ENCODE measurements at regions not wholly inside any gene's neighbourhood (a gene's known extent, or its start where the extent isn't known, plus 50 kb on each side); places are given as distances from the start of the nearest gene placed in this dataset.

GRCh38 chr1:166785987-166786386 lies 53.3 kb upstream of the POGK start:
- Histone ChIP-seq H4K20me1 (replicated peaks; ENCODE audit: control insufficient read depth, extremely low read depth, insufficient read depth, low read length) (no peaks in the 10 kb centered on the region), H3K27me3 (ENCODE audit: control insufficient read depth in 2 of 2, insufficient read depth in 2 of 2, low read length in 2 of 2) (no peaks in the 10 kb centered on the region), H3K4me3 (replicated peaks in 1 of 3; ENCODE audit: insufficient read depth in 1 of 3, low read depth in 1 of 3, low read length in 3 of 3) (no peak overlapping the region), H3K36me3 (ENCODE audit: control insufficient read depth in 2 of 2, extremely low read depth in 1 of 2, insufficient read depth in 2 of 2, low read length in 2 of 2) (no peaks in the 10 kb centered on the region), H3K9me3 (replicated peaks; ENCODE audit: control insufficient read depth, insufficient read depth, low read length) (no peaks in the 10 kb centered on the region), H3K79me2 (ENCODE audit: control insufficient read depth, insufficient read depth, low read length) (no peaks in the 10 kb centered on the region), H3K4me1 (ENCODE audit: control insufficient read depth, extremely low read depth, insufficient read depth, low read length) (no peaks in the 10 kb centered on the region), H3K27ac (ENCODE audit: insufficient read depth, low read depth, low read length) (no peak overlapping the region), H2AFZ (ENCODE audit: low read depth, low read length) (no peak overlapping the region), H3K9ac (replicated peaks; ENCODE audit: extremely low read depth, insufficient read depth, low read length) (no peak overlapping the region), H3K9me1 (replicated peaks; ENCODE audit: control insufficient read depth, extremely low read depth, insufficient read depth, low read length) (no peaks in the 10 kb centered on the region), H3K4me2 (ENCODE audit: insufficient read depth, low read length) (no peak overlapping the region)
- BruUV-seq (replicated peaks): no TSS peak
- FAIRE-seq (no peak), DNase-seq (ENCODE audit: low read depth, low spot score) (no peak)
- TF ChIP-seq MYC (IDR thresholded peaks at IDR 0.05; ENCODE audit: low read depth, low read length): no peak
- no peak for TF ChIP-seq POLR2A (IDR thresholded peaks at IDR 0.05; ENCODE audit: low read depth, low read length)
- no peak for TF ChIP-seq GATA2 (IDR thresholded peaks at IDR 0.05; ENCODE audit: insufficient read depth, insufficient read length, low read depth, low read length)
- TF ChIP-seq, protein P1, sequence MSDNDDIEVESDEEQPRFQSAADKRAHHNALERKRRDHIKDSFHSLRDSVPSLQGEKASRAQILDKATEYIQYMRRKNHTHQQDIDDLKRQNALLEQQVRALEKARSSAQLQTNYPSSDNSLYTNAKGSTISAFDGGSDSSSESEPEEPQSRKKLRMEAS (IDR thresholded peaks at IDR 0.05; ENCODE audit: insufficient read depth, insufficient read length): no peak
- TF ChIP-seq FOS (IDR thresholded peaks at IDR 0.05; ENCODE audit: borderline replicate concordance, insufficient read depth, low read length): no peak
- no peak for TF ChIP-seq CTCF (IDR thresholded peaks at IDR 0.05; ENCODE audit: extremely low read depth in 1 of 2, insufficient read depth in 1 of 2, low read depth in 1 of 2, low read length in 2 of 2)
- no peak for TF ChIP-seq POLR2AphosphoS5 (IDR thresholded peaks at IDR 0.05; ENCODE audit: insufficient read depth, low read depth, low read length)
- TF ChIP-seq JUN (IDR thresholded peaks at IDR 0.05; ENCODE audit: borderline replicate concordance, insufficient read depth, insufficient read length, low read depth): no peak
- CTCF ChIA-PET: no interaction called here
- intact Hi-C loops (cut with micrococcal nuclease): no loop called here
- POLR2A ChIA-PET: no interaction called here
- dilution Hi-C loops (cut with MboI; ENCODE audit: extremely low pct_ligation_motif_present, low sequenced_read_pairs): no loop called here

Measured in endothelial cell of umbilical vein (primary cell).